ENCODE measurements at regions not wholly inside any gene's neighbourhood (a gene's known extent, or its start where the extent isn't known, plus 50 kb on each side); places are given as distances from the start of the nearest gene placed in this dataset.

GRCh38 chr7:67387851-67388250 is 391.2 kb downstream of the TYW1 start:
- no peak overlapping the region for H2AFZ ChIP-seq (ENCODE audit: low read length)
- no peaks in the 10 kb centered on the region for H3K4me1 ChIP-seq (ENCODE audit: control insufficient read depth, extremely low read depth, insufficient read depth, low read length)
- no peaks in the 10 kb centered on the region for H3K36me3 ChIP-seq (ENCODE audit: control insufficient read depth, insufficient read depth, low read length)
- H3K27me3 ChIP-seq (ENCODE audit: control insufficient read depth, insufficient read depth, low read length) = no peaks in the 10 kb centered on the region
- H3K4me3 ChIP-seq (replicated peaks in 1 of 4; ENCODE audit: control extremely low read depth in 1 of 4, insufficient read depth in 1 of 4, low read depth in 3 of 4, low read length in 4 of 4) = no peak overlapping the region
- no peak overlapping the region for H3K9ac ChIP-seq (ENCODE audit: insufficient read depth, low read length)
- H3K79me2 ChIP-seq (ENCODE audit: control insufficient read depth, insufficient read depth, low read length) = no peaks in the 10 kb centered on the region
- no peak for DNase-seq (ENCODE audit: low read depth in 2 of 2)
- H3K27ac ChIP-seq (ENCODE audit: insufficient read depth, low read length) = no peak overlapping the region
- TF ChIP-seq CTCF (conservative IDR thresholded peaks at IDR 0.05 in 1 of 2, IDR thresholded peaks at IDR 0.05 in 1 of 2; ENCODE audit: low read depth in 1 of 2, low read length in 2 of 2) (no peak), EZH2 (IDR thresholded peaks at IDR 0.05; ENCODE audit: low read length, missing control alignments) (no peak)
- no peaks in the 10 kb centered on the region for H4K20me1 ChIP-seq (ENCODE audit: control insufficient read depth, extremely low read depth, insufficient read depth, low read length)
- H3K9me3 ChIP-seq (ENCODE audit: control insufficient read depth, insufficient read depth, low read depth, low read length) = no peaks in the 10 kb centered on the region
- no peak overlapping the region for H3K4me2 ChIP-seq (ENCODE audit: extremely low read depth, insufficient read depth, low read length)

GRCh38 chr7:67391168-67391567 is 394.5 kb downstream of the TYW1 start:
- H3K4me3 ChIP-seq (replicated peaks in 1 of 4; ENCODE audit: control extremely low read depth in 1 of 4, insufficient read depth in 1 of 4, low read depth in 3 of 4, low read length in 4 of 4) = no peak overlapping the region
- no peak overlapping the region for H2AFZ ChIP-seq (ENCODE audit: low read length)
- no peaks in the 10 kb centered on the region for H4K20me1 ChIP-seq (ENCODE audit: control insufficient read depth, extremely low read depth, insufficient read depth, low read length)
- DNase-seq (ENCODE audit: low read depth in 2 of 2) = no peak
- H3K9me3 ChIP-seq (ENCODE audit: control insufficient read depth, insufficient read depth, low read depth, low read length) = no peaks in the 10 kb centered on the region
- no peaks in the 10 kb centered on the region for H3K79me2 ChIP-seq (ENCODE audit: control insufficient read depth, insufficient read depth, low read length)
- no peak for TF ChIP-seq CTCF (conservative IDR thresholded peaks at IDR 0.05 in 1 of 2, IDR thresholded peaks at IDR 0.05 in 1 of 2; ENCODE audit: low read depth in 1 of 2, low read length in 2 of 2)
- no peak for TF ChIP-seq EZH2 (IDR thresholded peaks at IDR 0.05; ENCODE audit: low read length, missing control alignments)
- no peak overlapping the region for H3K9ac ChIP-seq (ENCODE audit: insufficient read depth, low read length)
- H3K27ac ChIP-seq (ENCODE audit: insufficient read depth, low read length) = no peak overlapping the region
- H3K27me3 ChIP-seq (ENCODE audit: control insufficient read depth, insufficient read depth, low read length) = no peaks in the 10 kb centered on the region
- H3K4me2 ChIP-seq (ENCODE audit: extremely low read depth, insufficient read depth, low read length) = no peak overlapping the region
- no peaks in the 10 kb centered on the region for H3K4me1 ChIP-seq (ENCODE audit: control insufficient read depth, extremely low read depth, insufficient read depth, low read length)
- no peaks in the 10 kb centered on the region for H3K36me3 ChIP-seq (ENCODE audit: control insufficient read depth, insufficient read depth, low read length)

GRCh38 chr7:67392596-67393438 is 396.2 kb downstream of the TYW1 start:
- no peaks in the 10 kb centered on the region for H3K4me1 ChIP-seq (ENCODE audit: control insufficient read depth, extremely low read depth, insufficient read depth, low read length)
- H3K79me2 ChIP-seq (ENCODE audit: control insufficient read depth, insufficient read depth, low read length) = no peaks in the 10 kb centered on the region
- no peaks in the 10 kb centered on the region for H4K20me1 ChIP-seq (ENCODE audit: control insufficient read depth, extremely low read depth, insufficient read depth, low read length)
- H3K4me3 ChIP-seq (replicated peaks in 1 of 4; ENCODE audit: control extremely low read depth in 1 of 4, insufficient read depth in 1 of 4, low read depth in 3 of 4, low read length in 4 of 4) = no peak overlapping the region
- H3K36me3 ChIP-seq (ENCODE audit: control insufficient read depth, insufficient read depth, low read length) = no peaks in the 10 kb centered on the region
- no peak overlapping the region for H2AFZ ChIP-seq (ENCODE audit: low read length)
- no peak for DNase-seq (ENCODE audit: low read depth in 2 of 2)
- H3K4me2 ChIP-seq (ENCODE audit: extremely low read depth, insufficient read depth, low read length) = no peak overlapping the region
- no peaks in the 10 kb centered on the region for H3K27me3 ChIP-seq (ENCODE audit: control insufficient read depth, insufficient read depth, low read length)
- no peaks in the 10 kb centered on the region for H3K9me3 ChIP-seq (ENCODE audit: control insufficient read depth, insufficient read depth, low read depth, low read length)
- no peak overlapping the region for H3K27ac ChIP-seq (ENCODE audit: insufficient read depth, low read length)
- no peak overlapping the region for H3K9ac ChIP-seq (ENCODE audit: insufficient read depth, low read length)
- TF ChIP-seq EZH2 (IDR thresholded peaks at IDR 0.05; ENCODE audit: low read length, missing control alignments) = no peak
- TF ChIP-seq CTCF (conservative IDR thresholded peaks at IDR 0.05 in 1 of 2, IDR thresholded peaks at IDR 0.05 in 1 of 2; ENCODE audit: low read depth in 1 of 2, low read length in 2 of 2) = no peak

All from fibroblast of lung (primary cell).